ENCODE measurements at regions not wholly inside any gene's neighbourhood (a gene's known extent, or its start where the extent isn't known, plus 50 kb on each side); places are given as distances from the start of the nearest gene placed in this dataset.

- no peak for TF ChIP-seq POLR2A (IDR thresholded peaks at IDR 0.05)
- TF ChIP-seq CTCF (IDR thresholded peaks at IDR 0.05), result no peak
Measured at GRCh38 chr1:5720936-5721335, 271.3 kb downstream of the NPHP4 start.

All from right lobe of liver (tissue), 4 donors.